ENCODE measurements at regions not wholly inside any gene's neighbourhood (a gene's known extent, or its start where the extent isn't known, plus 50 kb on each side); places are given as distances from the start of the nearest gene placed in this dataset.

DNA sequence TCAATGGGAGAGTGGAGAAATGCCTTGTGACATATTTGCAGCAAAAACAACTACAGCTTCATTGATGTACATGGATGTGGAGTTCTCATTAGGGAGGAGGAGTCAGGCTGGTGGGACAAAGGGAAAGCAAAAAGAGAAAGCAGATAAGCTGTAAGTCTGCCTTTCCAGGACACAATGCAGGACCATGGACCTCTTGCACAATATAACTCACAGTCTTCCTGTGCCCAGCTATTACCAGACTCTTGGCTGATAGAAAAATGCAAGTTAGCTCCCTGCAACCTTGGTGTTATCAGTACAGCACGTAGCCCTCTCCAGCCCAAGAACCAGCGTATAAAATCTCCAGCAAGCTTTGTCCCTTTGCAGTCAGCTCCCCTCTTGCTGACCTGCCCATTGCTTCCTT is 232.3 kb downstream of the NFATC2 start:
- FAIRE-seq (no peak), DNase-seq (ENCODE audit: low read depth, low spot score) (no peak)
- dilution Hi-C loops (cut with MboI; ENCODE audit: extremely low pct_ligation_motif_present, low sequenced_read_pairs) (no loop called here), intact Hi-C loops (cut with micrococcal nuclease) (no loop called here)
- H3K4me1 ChIP-seq (ENCODE audit: control insufficient read depth, extremely low read depth, insufficient read depth, low read length) = no peaks in the 10 kb centered on the region
- CTCF ChIA-PET = interaction anchor here (1.0 to 8.5 kb wide), 8 partner anchors 14 to 516 kb away, joined by 3 to 311 read pairs (median 28); partner anchors contain the start of gene BCAS4
- H4K20me1 ChIP-seq (replicated peaks; ENCODE audit: control insufficient read depth, extremely low read depth, insufficient read depth, low read length) = no peaks in the 10 kb centered on the region
- H3K79me2 ChIP-seq (ENCODE audit: control insufficient read depth, insufficient read depth, low read length) = no peaks in the 10 kb centered on the region
- no peak overlapping the region for H3K4me3 ChIP-seq (replicated peaks in 1 of 3; ENCODE audit: insufficient read depth in 1 of 3, low read depth in 1 of 3, low read length in 3 of 3)
- peaks cover 0 to 2% of the 10 kb centered on the region in 2 experiments for H3K27me3 ChIP-seq (ENCODE audit: control insufficient read depth in 2 of 2, insufficient read depth in 2 of 2, low read length in 2 of 2)
- no peak overlapping the region for H2AFZ ChIP-seq (ENCODE audit: low read depth, low read length)
- TF ChIP-seq POLR2A (IDR thresholded peaks at IDR 0.05; ENCODE audit: low read depth, low read length) = no peak
- no peak for TF ChIP-seq EZH2 (IDR thresholded peaks at IDR 0.05; ENCODE audit: borderline replicate concordance, low read depth, low read length, severe bottlenecking)
- TF ChIP-seq FOS (IDR thresholded peaks at IDR 0.05; ENCODE audit: borderline replicate concordance, insufficient read depth, low read length) = no peak
- TF ChIP-seq POLR2AphosphoS5 (IDR thresholded peaks at IDR 0.05; ENCODE audit: insufficient read depth, low read depth, low read length) = no peak
- TF ChIP-seq, protein P1, sequence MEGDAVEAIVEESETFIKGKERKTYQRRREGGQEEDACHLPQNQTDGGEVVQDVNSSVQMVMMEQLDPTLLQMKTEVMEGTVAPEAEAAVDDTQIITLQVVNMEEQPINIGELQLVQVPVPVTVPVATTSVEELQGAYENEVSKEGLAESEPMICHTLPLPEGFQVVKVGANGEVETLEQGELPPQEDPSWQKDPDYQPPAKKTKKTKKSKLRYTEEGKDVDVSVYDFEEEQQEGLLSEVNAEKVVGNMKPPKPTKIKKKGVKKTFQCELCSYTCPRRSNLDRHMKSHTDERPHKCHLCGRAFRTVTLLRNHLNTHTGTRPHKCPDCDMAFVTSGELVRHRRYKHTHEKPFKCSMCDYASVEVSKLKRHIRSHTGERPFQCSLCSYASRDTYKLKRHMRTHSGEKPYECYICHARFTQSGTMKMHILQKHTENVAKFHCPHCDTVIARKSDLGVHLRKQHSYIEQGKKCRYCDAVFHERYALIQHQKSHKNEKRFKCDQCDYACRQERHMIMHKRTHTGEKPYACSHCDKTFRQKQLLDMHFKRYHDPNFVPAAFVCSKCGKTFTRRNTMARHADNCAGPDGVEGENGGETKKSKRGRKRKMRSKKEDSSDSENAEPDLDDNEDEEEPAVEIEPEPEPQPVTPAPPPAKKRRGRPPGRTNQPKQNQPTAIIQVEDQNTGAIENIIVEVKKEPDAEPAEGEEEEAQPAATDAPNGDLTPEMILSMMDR (IDR thresholded peaks at IDR 0.05; ENCODE audit: extremely low read depth in 1 of 2, insufficient read depth in 1 of 2, low read depth in 1 of 2, low read length in 2 of 2) = no peak
- TF ChIP-seq, protein P2, sequence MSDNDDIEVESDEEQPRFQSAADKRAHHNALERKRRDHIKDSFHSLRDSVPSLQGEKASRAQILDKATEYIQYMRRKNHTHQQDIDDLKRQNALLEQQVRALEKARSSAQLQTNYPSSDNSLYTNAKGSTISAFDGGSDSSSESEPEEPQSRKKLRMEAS (IDR thresholded peaks at IDR 0.05; ENCODE audit: insufficient read depth, insufficient read length) = no peak
- no peak for TF ChIP-seq GATA2 (IDR thresholded peaks at IDR 0.05; ENCODE audit: insufficient read depth, insufficient read length, low read depth, low read length)
- no peak for TF ChIP-seq JUN (IDR thresholded peaks at IDR 0.05; ENCODE audit: borderline replicate concordance, insufficient read depth, insufficient read length, low read depth)
- TF ChIP-seq MYC (IDR thresholded peaks at IDR 0.05; ENCODE audit: low read depth, low read length) = no peak
- no peak overlapping the region for H3K4me2 ChIP-seq (ENCODE audit: insufficient read depth, low read length)
- H3K27ac ChIP-seq (ENCODE audit: insufficient read depth, low read depth, low read length) = no peak overlapping the region
- H3K9ac ChIP-seq (replicated peaks; ENCODE audit: extremely low read depth, insufficient read depth, low read length) = no peak overlapping the region
- POLR2A ChIA-PET = interaction anchor here (0.5 kb wide), 1 partner anchor 11 kb away, joined by 7 read pairs; no protein-coding TSS in a partner anchor
- H3K36me3 ChIP-seq (ENCODE audit: control insufficient read depth in 2 of 2, extremely low read depth in 1 of 2, insufficient read depth in 2 of 2, low read length in 2 of 2) = no peaks in the 10 kb centered on the region
- no TSS peak for BruUV-seq (replicated peaks)
- no peaks in the 10 kb centered on the region for H3K9me3 ChIP-seq (replicated peaks; ENCODE audit: control insufficient read depth, insufficient read depth, low read length)
- no peaks in the 10 kb centered on the region for H3K9me1 ChIP-seq (replicated peaks; ENCODE audit: control insufficient read depth, extremely low read depth, insufficient read depth, low read length)
